ENCODE measurements at regions not wholly inside any gene's neighbourhood (a gene's known extent, or its start where the extent isn't known, plus 50 kb on each side); places are given as distances from the start of the nearest gene placed in this dataset.

- no peak for TF ChIP-seq CTCF (IDR thresholded peaks at IDR 0.05; ENCODE audit: poor library complexity)
- no peak for TF ChIP-seq EZH2 (IDR thresholded peaks at IDR 0.05; ENCODE audit: borderline replicate concordance)
- no peak for TF ChIP-seq EZH2phosphoT487 (IDR thresholded peaks at IDR 0.05; ENCODE audit: low read depth, severe bottlenecking, unreplicated experiment)
Observed at GRCh38 chr13:80718970-80719369, 378.0 kb upstream of the SPRY2 start.

Data from hepatocyte (in vitro differentiated cells).